Peyer's patch (tissue), 4 donors: ENCODE measurements at regions not wholly inside any gene's neighbourhood (a gene's known extent, or its start where the extent isn't known, plus 50 kb on each side); places are given as distances from the start of the nearest gene placed in this dataset.

Experiments used
- CTCF ChIP-seq, 6 experiments: fragments of 450-650 bp in 4 of 6; fragments of 200-600 bp in 2 of 6; sonication (generic) in 1 of 6; IDR thresholded peaks; one replicate each; pipeline ENCODE4 v1.5.1; 2017 to 2019; ENCODE audit warnings: antibody characterized with exemption in 6 of 6, mild to moderate bottlenecking in 3 of 6, moderate library complexity in 1 of 6
- POLR2A ChIP-seq, 2 donors: fragments of 450-650 bp; IDR thresholded peaks; one replicate each; pipeline ENCODE4 v1.5.1; 2017; ENCODE audit warnings: antibody characterized with exemption in 2 of 2, mild to moderate bottlenecking in 2 of 2, moderate library complexity in 2 of 2

- no peak for TF ChIP-seq CTCF (IDR thresholded peaks at IDR 0.05)
- no peak for TF ChIP-seq POLR2A (IDR thresholded peaks at IDR 0.05)
Observed at GRCh38 chr9:78884611-78885150, 587.8 kb downstream of the PSAT1 start.
